ENCODE measurements at regions not wholly inside any gene's neighbourhood (a gene's known extent, or its start where the extent isn't known, plus 50 kb on each side); places are given as distances from the start of the nearest gene placed in this dataset. TPM values are rescaled to one million over a fixed set of nuclear protein-coding genes. Genes with fewer than 3 reads are reported as not detected.

Small RNA genes lying in the stretch of these regions (small RNA-seq; reads per million reads assigned to genes)
- gene AL008629.1 (ENCODE audit: insufficient read depth): not detected
- gene HDGFP1 (ENCODE audit: insufficient read depth): not detected
- gene MCRIP2P1 (ENCODE audit: insufficient read depth): not detected
- gene RNA5SP514 (ENCODE audit: insufficient read depth): 0.54 reads per million
